WTC11 (cell line): ENCODE measurements at regions not wholly inside any gene's neighbourhood (a gene's known extent, or its start where the extent isn't known, plus 50 kb on each side); places are given as distances from the start of the nearest gene placed in this dataset.

Source experiments
- ATAC-seq: fragments of 200-7000 bp; cut with Tn5 transposase; 2 replicates; pipeline ENCODE4 v1.10.0; 2021; ENCODE audit warnings: mild to moderate bottlenecking, moderate library complexity
- CTCF ChIA-PET: fragments of 300-600 bp; sonication (Branson Sonifier 250); formaldehyde crosslinking; loops from one replicate; lab custom pipeline; 2021; ENCODE audit warnings: antibody characterized with exemption; lab: Charles Lee
- POLR2A ChIA-PET: fragments of 350-600 bp; sonication (Branson Sonifier 250); formaldehyde crosslinking; loops from one replicate; lab custom pipeline; 2021; ENCODE audit warnings: antibody characterized with exemption; lab: Charles Lee
- DNase-seq: peaks from one replicate; pipeline ENCODE4 v3.0.0; 2021; ENCODE audit warnings: low spot score
- H3K27ac Mint-ChIP-seq: 2 replicates; pipeline ENCODE4 v1.8.0; 2021; ENCODE audit warnings: mixed read lengths
- H3K27me3 Mint-ChIP-seq: 2 replicates; pipeline ENCODE4 v1.8.0; 2021; ENCODE audit warnings: low read depth, mild to moderate bottlenecking, moderate library complexity, mixed read lengths
- H3K36me3 Mint-ChIP-seq: 2 replicates; pipeline ENCODE4 v1.8.0; 2021; ENCODE audit warnings: mixed read lengths
- H3K4me1 Mint-ChIP-seq: 2 replicates; pipeline ENCODE4 v1.8.0; 2022; ENCODE audit warnings: mixed read lengths
- H3K4me3 Mint-ChIP-seq: 2 replicates; pipeline ENCODE4 v1.8.0; 2021; ENCODE audit warnings: mild to moderate bottlenecking, moderate library complexity, mixed read lengths
- H3K9me3 Mint-ChIP-seq: 2 replicates; pipeline ENCODE4 v1.8.0; 2021; ENCODE audit warnings: mixed read lengths
- AFF4 ChIP-seq: sonication (generic); formaldehyde crosslinking; IDR thresholded peaks from 2 replicates; pipeline ENCODE4 v1.8.1; 2023; ENCODE audit warnings: mild to moderate bottlenecking, missing genetic modification reagents, borderline replicate concordance
- ARID4B ChIP-seq: sonication (generic); formaldehyde crosslinking; IDR thresholded peaks from 2 replicates; pipeline ENCODE4 v1.8.0; 2023; ENCODE audit warnings: missing genetic modification reagents, mild to moderate bottlenecking, borderline replicate concordance
- CBFB ChIP-seq: sonication (generic); formaldehyde crosslinking; IDR thresholded peaks from 2 replicates; pipeline ENCODE4 v1.8.1; 2022; ENCODE audit warnings: mild to moderate bottlenecking, low read depth, missing genetic modification reagents
- CREB1 ChIP-seq: sonication (generic); formaldehyde crosslinking; IDR thresholded peaks from 2 replicates; pipeline ENCODE4 v1.8.0; 2023; ENCODE audit warnings: mild to moderate bottlenecking, missing genetic modification reagents
- E2F5 ChIP-seq: sonication (generic); formaldehyde crosslinking; IDR thresholded peaks from 2 replicates; pipeline ENCODE4 v1.8.1; 2022; ENCODE audit warnings: mild to moderate bottlenecking, moderate library complexity, missing genetic modification reagents
- GABPB1 ChIP-seq: sonication (generic); formaldehyde crosslinking; IDR thresholded peaks from 2 replicates; pipeline ENCODE4 v1.8.1; 2023; ENCODE audit warnings: mild to moderate bottlenecking, missing genetic modification reagents
- GTF2I ChIP-seq: fragments of 250-450 bp; sonication (Bioruptor Pico); conservative IDR thresholded peaks from 2 replicates; pipeline ENCODE4 v1.4.0; 2021; ENCODE audit warnings: mild to moderate bottlenecking
- HMGA2 ChIP-seq: fragments of 250-450 bp; sonication (Bioruptor Pico); IDR thresholded peaks from 2 replicates; pipeline ENCODE4 v1.4.0; 2021; ENCODE audit warnings: mild to moderate bottlenecking, moderate library complexity
- IRF1 ChIP-seq: sonication (generic); formaldehyde crosslinking; IDR thresholded peaks from 2 replicates; pipeline ENCODE4 v1.8.0; 2023; ENCODE audit warnings: missing genetic modification reagents
- JAZF1 ChIP-seq: fragments of 250-450 bp; sonication (Bioruptor Pico); IDR thresholded peaks from 2 replicates; pipeline ENCODE4 v1.9.0; 2021; ENCODE audit warnings: moderate library complexity, mild to moderate bottlenecking, inconsistent platforms
- KAT7 ChIP-seq: sonication (generic); formaldehyde crosslinking; IDR thresholded peaks from 2 replicates; pipeline ENCODE4 v1.8.1; 2023; ENCODE audit warnings: missing genetic modification reagents, mild to moderate bottlenecking, borderline replicate concordance
- MLX ChIP-seq: sonication (generic); formaldehyde crosslinking; IDR thresholded peaks from 2 replicates; pipeline ENCODE4 v1.8.1; 2023; ENCODE audit warnings: mild to moderate bottlenecking, missing genetic modification reagents, moderate library complexity
- NR2C2 ChIP-seq: sonication (generic); formaldehyde crosslinking; IDR thresholded peaks from 2 replicates; pipeline ENCODE4 v1.8.0; 2022; ENCODE audit warnings: mild to moderate bottlenecking, missing genetic modification reagents
- OVOL2 ChIP-seq: fragments of 250-450 bp; sonication (Bioruptor Pico); IDR thresholded peaks from 2 replicates; pipeline ENCODE4 v1.9.0; 2021; ENCODE audit warnings: mild to moderate bottlenecking, borderline replicate concordance
- PRRX2 ChIP-seq: fragments of 250-450 bp; sonication (Bioruptor Pico); IDR thresholded peaks from 2 replicates; pipeline ENCODE4 v1.8.0; 2021; ENCODE audit warnings: mild to moderate bottlenecking
- RELA ChIP-seq: sonication (generic); formaldehyde crosslinking; IDR thresholded peaks from 2 replicates; pipeline ENCODE4 v1.8.1; 2022; ENCODE audit warnings: missing genetic modification reagents, mild to moderate bottlenecking, borderline replicate concordance
- SMAD3 ChIP-seq: sonication (generic); formaldehyde crosslinking; IDR thresholded peaks from 2 replicates; pipeline ENCODE4 v1.8.0; 2022; ENCODE audit warnings: missing genetic modification reagents, mild to moderate bottlenecking, borderline replicate concordance
- USF1 ChIP-seq: sonication (generic); formaldehyde crosslinking; IDR thresholded peaks from 2 replicates; pipeline ENCODE4 v1.8.0; 2022; ENCODE audit warnings: mild to moderate bottlenecking, missing genetic modification reagents
- ZNF232 ChIP-seq: sonication (generic); formaldehyde crosslinking; IDR thresholded peaks from 2 replicates; pipeline ENCODE4 v1.8.0; 2022; ENCODE audit warnings: mild to moderate bottlenecking, missing genetic modification reagents
- ZNF263 ChIP-seq: sonication (generic); formaldehyde crosslinking; IDR thresholded peaks from 2 replicates; pipeline ENCODE4 v1.8.1; 2022; ENCODE audit warnings: low read depth, mild to moderate bottlenecking, moderate library complexity, missing genetic modification reagents

GRCh38 chr2:225787497-225787896 is 388.0 kb downstream of the NYAP2 start:
- TF ChIP-seq MLX (CRISPR knock-in tag) (no peak), IRF1 (CRISPR knock-in tag) (no peak), OVOL2 (CRISPR knock-in tag) (no peak), NR2C2 (CRISPR knock-in tag) (no peak), GTF2I (CRISPR knock-in tag) (no peak), SMAD3 (CRISPR knock-in tag) (no peak), ZNF263 (CRISPR knock-in tag) (no peak), AFF4 (CRISPR knock-in tag) (no peak), USF1 (CRISPR knock-in tag) (no peak), CREB1 (CRISPR knock-in tag) (no peak), ZNF232 (CRISPR knock-in tag) (no peak), JAZF1 (no peak), HMGA2 (no peak), CBFB (CRISPR knock-in tag) (no peak), ARID4B (no peak), PRRX2 (CRISPR knock-in tag) (no peak), GABPB1 (CRISPR knock-in tag) (no peak)
- Mint-ChIP-seq H3K4me1 (no peaks in the 10 kb centered on the region), H3K36me3 (no peaks in the 10 kb centered on the region), H3K4me3 (no peak overlapping the region), H3K9me3 (no peaks in the 10 kb centered on the region), H3K27ac (no peak overlapping the region), H3K27me3 (no peaks in the 10 kb centered on the region)
- ChIA-PET CTCF (no interaction called here), POLR2A (no interaction called here)
- ATAC-seq, result no peak
- DNase-seq, result no peak

GRCh38 chr2:225781991-225782390 is 382.5 kb downstream of the NYAP2 start:
- H3K4me1 Mint-ChIP-seq, result peaks cover 7% of the 10 kb centered on the region
- no peak for TF ChIP-seq E2F5 (CRISPR knock-in tag)
- no peak for TF ChIP-seq KAT7
- TF ChIP-seq RELA, result no peak
- no peaks in the 10 kb centered on the region for H3K9me3 Mint-ChIP-seq
- no peak overlapping the region for H3K27ac Mint-ChIP-seq
- H3K4me3 Mint-ChIP-seq, result no peak overlapping the region
- no peaks in the 10 kb centered on the region for H3K27me3 Mint-ChIP-seq
- CTCF ChIA-PET, result no interaction called here
- ATAC-seq (no peak), DNase-seq (no peak)
- H3K36me3 Mint-ChIP-seq, result no peaks in the 10 kb centered on the region
- POLR2A ChIA-PET, result no interaction called here
